Stimulated activated naive B cell treated with anti-CD40 and anti-IgM and Interleukin-4, amounts not matched to agents 10 μg/mL and 1 μg/mL and 100 μg/mL, for 72 hours (primary cell): ENCODE measurements at regions not wholly inside any gene's neighbourhood (a gene's known extent, or its start where the extent isn't known, plus 50 kb on each side); places are given as distances from the start of the nearest gene placed in this dataset.

Source experiments
- ATAC-seq, 2 donors: fragments of 150-1000 bp; cut with Tn5 transposase; replicated peaks; 2 replicates each; pipeline ENCODE4 v1.10.0; 2021; ENCODE audit warnings: moderate library complexity in 1 of 2
- DNase-seq: peaks from one replicate; pipeline ENCODE4 v3.0.0; 2021
- H3K27ac Mint-ChIP-seq: one replicate; pipeline ENCODE4 v1.8.0; 2022; ENCODE audit warnings: mild to moderate bottlenecking, mixed read lengths
- H3K27me3 Mint-ChIP-seq, 2 donors: one replicate each; pipeline ENCODE4 v1.8.0; 2022; ENCODE audit warnings: mixed read lengths in 2 of 2
- H3K36me3 Mint-ChIP-seq, 2 donors: one replicate each; pipeline ENCODE4 v1.8.0; 2022; ENCODE audit warnings: mixed read lengths in 2 of 2, mild to moderate bottlenecking in 1 of 2
- H3K4me1 Mint-ChIP-seq, 2 donors: one replicate each; pipeline ENCODE4 v1.8.0; 2022; ENCODE audit warnings: mixed read lengths in 2 of 2, mild to moderate bottlenecking in 1 of 2
- H3K4me3 Mint-ChIP-seq, 2 donors: one replicate each; pipeline ENCODE4 v1.8.0; 2022; ENCODE audit warnings: mild to moderate bottlenecking in 2 of 2, mixed read lengths in 2 of 2, moderate library complexity in 1 of 2
- H3K9me3 Mint-ChIP-seq, 2 donors: one replicate each; pipeline ENCODE4 v1.8.0; 2022; ENCODE audit warnings: mixed read lengths in 2 of 2, mild to moderate bottlenecking in 1 of 2

DNA sequence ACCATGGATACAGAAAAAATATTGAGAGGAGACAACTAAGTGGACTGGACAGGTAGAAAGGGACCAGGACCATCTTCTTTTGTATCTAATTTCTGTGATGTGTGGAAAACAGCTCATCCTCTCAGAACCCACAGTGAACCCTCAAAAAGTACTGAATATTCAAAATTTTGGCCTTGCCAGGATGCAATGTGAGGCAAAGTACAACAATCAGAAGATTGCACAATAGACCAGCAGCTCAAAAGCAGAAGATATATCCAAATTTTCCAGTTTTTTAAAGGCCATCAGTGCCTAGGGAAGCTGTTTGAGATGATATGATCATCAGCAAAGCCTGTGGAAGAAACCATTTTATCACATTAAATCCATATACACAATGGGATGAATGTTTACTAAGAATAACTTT lies 973.3 kb upstream of the MIR17HG start:
- no peak overlapping the region for H3K4me3 Mint-ChIP-seq
- no peaks in the 10 kb centered on the region for H3K4me1 Mint-ChIP-seq
- H3K27me3 Mint-ChIP-seq = no peaks in the 10 kb centered on the region
- no peaks in the 10 kb centered on the region for H3K36me3 Mint-ChIP-seq
- DNase-seq = no peak
- H3K9me3 Mint-ChIP-seq = peaks cover 2 to 6% of the 10 kb centered on the region in 2 donors
- H3K27ac Mint-ChIP-seq = no peak overlapping the region
- no peak for ATAC-seq

GRCh38 chr13:90375851-90376250 lies 971.6 kb upstream of the MIR17HG start:
- Mint-ChIP-seq H3K9me3 (peaks cover 2 to 7% of the 10 kb centered on the region in 2 donors), H3K4me1 (no peaks in the 10 kb centered on the region), H3K4me3 (no peak overlapping the region), H3K36me3 (no peaks in the 10 kb centered on the region), H3K27ac (no peak overlapping the region), H3K27me3 (no peaks in the 10 kb centered on the region)
- DNase-seq (no peak), ATAC-seq (no peak)

DNA sequence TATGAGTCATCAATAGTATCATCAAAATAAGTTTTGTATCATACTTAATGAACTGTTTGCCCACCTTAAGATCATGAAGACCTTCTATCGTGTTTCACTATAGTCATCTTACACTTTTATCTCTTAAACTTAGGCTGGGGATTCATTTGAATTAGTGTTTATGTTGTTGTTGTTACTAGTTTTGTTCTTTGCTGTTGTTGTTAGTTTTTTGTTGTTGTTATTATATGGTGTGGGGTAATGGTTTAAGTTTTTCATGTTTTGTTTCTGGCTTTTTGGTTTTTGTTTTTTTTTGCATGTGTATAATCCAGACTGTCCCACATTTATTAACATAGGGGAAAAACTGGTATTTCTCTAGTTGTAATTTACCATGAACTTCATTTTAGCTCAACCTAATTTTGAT lies 965.1 kb upstream of the MIR17HG start:
- ATAC-seq (no peak), DNase-seq (no peak)
- Mint-ChIP-seq H3K36me3 (no peaks in the 10 kb centered on the region), H3K27me3 (no peaks in the 10 kb centered on the region), H3K4me1 (no peaks in the 10 kb centered on the region), H3K9me3 (peaks cover 3 to 14% of the 10 kb centered on the region in 2 donors), H3K27ac (no peak overlapping the region), H3K4me3 (no peak overlapping the region)

DNA sequence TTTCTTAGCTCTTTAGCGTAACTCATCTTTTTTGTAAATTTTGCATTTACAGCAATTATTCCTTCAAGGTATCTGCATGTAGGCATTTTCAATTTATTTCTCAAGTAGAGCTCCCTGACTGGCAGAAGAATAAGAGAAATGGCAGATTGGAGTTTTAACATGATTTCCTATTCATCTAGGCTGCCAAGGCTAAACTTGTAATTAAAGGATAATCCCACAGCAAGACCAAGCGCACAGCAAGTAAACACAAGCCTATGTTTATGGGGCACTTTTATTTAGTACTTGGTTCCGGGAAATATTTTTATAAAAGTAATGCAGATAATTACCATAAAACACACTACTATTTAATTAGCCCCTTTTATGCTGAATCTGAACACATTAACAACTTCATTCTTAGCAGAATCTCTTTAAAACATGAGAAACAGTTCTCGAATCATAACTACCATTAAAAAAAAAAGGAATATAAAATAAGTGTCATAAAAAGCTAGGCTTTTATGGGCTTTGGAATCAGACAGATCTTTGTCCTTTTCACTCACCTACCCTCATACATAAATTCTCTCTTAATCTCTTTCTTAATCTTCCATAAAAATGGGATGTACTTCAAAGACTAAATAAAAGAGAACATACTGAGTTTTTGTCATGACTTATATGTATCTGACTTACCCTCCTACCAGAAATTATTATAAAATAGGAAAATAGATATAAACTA lies 961.6 kb upstream of the MIR17HG start:
- Mint-ChIP-seq H3K27ac (no peak overlapping the region), H3K4me1 (no peaks in the 10 kb centered on the region), H3K4me3 (no peak overlapping the region), H3K9me3 (peaks cover 5 to 18% of the 10 kb centered on the region in 2 donors), H3K27me3 (no peaks in the 10 kb centered on the region), H3K36me3 (no peaks in the 10 kb centered on the region)
- no peak for DNase-seq
- ATAC-seq = no peak

DNA sequence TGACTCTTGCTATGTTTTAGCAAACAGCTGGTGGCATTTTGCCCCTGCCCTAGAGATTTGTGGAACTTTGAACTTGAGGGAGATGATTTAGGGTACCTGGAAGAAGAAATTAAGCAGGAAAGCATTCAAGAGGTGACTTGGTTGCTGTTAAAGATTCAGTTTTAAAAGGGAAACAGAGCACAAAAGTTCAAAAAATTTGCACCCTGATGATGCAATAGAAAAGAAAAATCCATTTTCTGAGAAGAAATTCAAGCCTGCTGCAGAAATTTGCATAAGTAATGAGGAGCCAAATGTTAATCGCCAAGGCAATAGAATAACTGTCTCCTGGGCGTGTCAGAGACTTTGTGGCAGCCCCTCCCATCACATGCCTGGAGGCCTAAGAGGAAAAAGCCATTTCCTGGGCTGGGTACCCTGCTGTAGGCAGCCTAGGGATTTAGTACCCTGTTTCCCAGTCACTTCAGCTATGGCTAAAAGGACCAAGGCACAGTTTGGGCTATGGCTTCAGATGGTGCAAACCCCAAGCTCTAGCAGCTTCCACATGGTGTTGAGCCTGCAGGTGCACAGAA lies 958.5 kb upstream of the MIR17HG start:
- Mint-ChIP-seq H3K27me3 (no peaks in the 10 kb centered on the region), H3K27ac (no peak overlapping the region), H3K9me3 (peaks cover 10 to 18% of the 10 kb centered on the region in 2 donors), H3K4me1 (no peaks in the 10 kb centered on the region), H3K4me3 (no peak overlapping the region), H3K36me3 (no peaks in the 10 kb centered on the region)
- no peak for ATAC-seq
- no peak for DNase-seq

DNA sequence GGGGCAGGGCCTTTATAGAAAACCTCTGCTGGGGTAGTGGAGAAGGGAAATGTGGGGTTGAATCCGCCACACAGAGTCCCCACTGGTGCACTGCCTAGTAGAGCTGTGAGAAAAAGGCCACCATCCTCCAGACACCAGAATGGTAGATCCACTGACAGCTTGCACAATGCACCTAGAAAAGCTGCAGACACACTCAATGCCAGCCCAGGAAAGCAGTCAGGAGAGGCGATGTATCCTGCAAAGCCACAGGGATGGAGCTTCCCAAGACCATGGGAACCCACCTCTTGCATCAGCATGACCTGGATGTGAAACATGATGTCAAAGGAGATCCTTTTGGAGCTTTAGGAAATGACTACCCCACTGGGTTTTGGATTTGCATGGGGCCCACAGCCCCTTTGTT lies 958.0 kb upstream of the MIR17HG start:
- no peaks in the 10 kb centered on the region for H3K36me3 Mint-ChIP-seq
- H3K27me3 Mint-ChIP-seq = no peaks in the 10 kb centered on the region
- ATAC-seq (no peak), DNase-seq (no peak)
- H3K9me3 Mint-ChIP-seq = peaks cover 10 to 18% of the 10 kb centered on the region in 2 donors
- H3K27ac Mint-ChIP-seq = no peak overlapping the region
- H3K4me3 Mint-ChIP-seq = no peak overlapping the region
- no peaks in the 10 kb centered on the region for H3K4me1 Mint-ChIP-seq

GRCh38 chr13:90393408-90393807 lies 954.1 kb upstream of the MIR17HG start:
- no peaks in the 10 kb centered on the region for H3K27me3 Mint-ChIP-seq
- no peaks in the 10 kb centered on the region for H3K36me3 Mint-ChIP-seq
- no peak overlapping the region for H3K27ac Mint-ChIP-seq
- H3K4me3 Mint-ChIP-seq = no peak overlapping the region
- ATAC-seq (no peak), DNase-seq (no peak)
- no peaks in the 10 kb centered on the region for H3K4me1 Mint-ChIP-seq
- peaks cover 11 to 12% of the 10 kb centered on the region in 2 donors for H3K9me3 Mint-ChIP-seq

- H3K36me3 Mint-ChIP-seq = no peaks in the 10 kb centered on the region
- no peak overlapping the region for H3K27ac Mint-ChIP-seq
- no peaks in the 10 kb centered on the region for H3K4me1 Mint-ChIP-seq
- DNase-seq = no peak
- H3K27me3 Mint-ChIP-seq = no peaks in the 10 kb centered on the region
- ATAC-seq = no peak
- H3K9me3 Mint-ChIP-seq = peaks cover 11 to 15% of the 10 kb centered on the region in 2 donors
- H3K4me3 Mint-ChIP-seq = no peak overlapping the region
Measured at GRCh38 chr13:90395348-90395747, 952.1 kb upstream of the MIR17HG start.

DNA sequence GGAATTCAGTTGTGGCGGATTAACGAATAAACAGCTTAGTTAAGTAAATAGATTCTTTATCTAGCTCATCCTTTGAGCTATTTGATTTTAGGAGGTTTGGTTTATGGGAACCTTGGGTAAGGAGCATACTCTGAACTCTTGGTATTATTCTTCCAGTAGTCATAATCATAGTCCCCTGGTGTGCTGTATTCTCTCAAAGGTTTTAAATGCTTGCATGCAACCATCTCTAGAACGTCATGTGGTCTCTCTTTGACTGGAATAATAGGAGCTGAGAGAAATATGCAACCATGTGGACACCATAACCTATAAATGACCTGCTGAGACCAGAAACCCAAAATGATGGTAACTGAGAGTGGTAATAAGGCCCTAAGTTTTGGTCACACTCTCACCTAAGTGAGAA lies 951.6 kb upstream of the MIR17HG start:
- Mint-ChIP-seq H3K9me3 (peaks cover 12 to 17% of the 10 kb centered on the region in 2 donors), H3K27me3 (no peaks in the 10 kb centered on the region), H3K4me1 (no peaks in the 10 kb centered on the region), H3K4me3 (no peak overlapping the region), H3K36me3 (no peaks in the 10 kb centered on the region), H3K27ac (no peak overlapping the region)
- no peak for DNase-seq
- no peak for ATAC-seq

- no peaks in the 10 kb centered on the region for H3K4me1 Mint-ChIP-seq
- DNase-seq = no peak
- no peak for ATAC-seq
- H3K4me3 Mint-ChIP-seq = no peak overlapping the region
- no peak overlapping the region for H3K27ac Mint-ChIP-seq
- no peaks in the 10 kb centered on the region for H3K27me3 Mint-ChIP-seq
- H3K36me3 Mint-ChIP-seq = no peaks in the 10 kb centered on the region
- H3K9me3 Mint-ChIP-seq = peaks cover 8 to 17% of the 10 kb centered on the region in 2 donors
Measured at GRCh38 chr13:90396266-90396665, 951.2 kb upstream of the MIR17HG start.

DNA sequence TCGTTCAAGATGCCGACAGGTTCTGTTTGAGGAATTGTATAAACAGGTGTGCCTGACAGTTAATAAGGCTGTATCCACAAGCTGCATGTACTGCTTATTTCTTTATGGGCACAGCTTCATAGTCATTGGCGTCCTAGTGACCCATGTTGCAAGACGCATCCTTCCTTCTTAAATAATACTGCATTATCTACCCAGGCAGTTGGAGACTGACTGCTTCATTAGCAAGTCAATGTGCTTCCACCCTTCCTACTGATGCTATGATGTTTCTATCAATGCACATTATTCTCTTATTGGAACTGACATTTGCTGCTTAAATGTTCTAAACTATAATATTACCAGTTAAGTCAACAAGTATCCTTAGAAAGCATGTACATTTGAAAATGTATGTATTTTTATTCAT lies 950.0 kb upstream of the MIR17HG start:
- Mint-ChIP-seq H3K36me3 (no peaks in the 10 kb centered on the region), H3K4me1 (no peaks in the 10 kb centered on the region), H3K27ac (no peak overlapping the region), H3K27me3 (no peaks in the 10 kb centered on the region), H3K4me3 (no peak overlapping the region), H3K9me3 (peaks cover 6 to 13% of the 10 kb centered on the region in 2 donors)
- ATAC-seq = no peak
- no peak for DNase-seq

GRCh38 chr13:90400372-90400771 lies 947.1 kb upstream of the MIR17HG start:
- DNase-seq (no peak), ATAC-seq (no peak)
- no peak overlapping the region for H3K27ac Mint-ChIP-seq
- no peaks in the 10 kb centered on the region for H3K4me1 Mint-ChIP-seq
- no peak overlapping the region for H3K4me3 Mint-ChIP-seq
- H3K9me3 Mint-ChIP-seq = peaks cover 10 to 13% of the 10 kb centered on the region in 2 donors
- no peaks in the 10 kb centered on the region for H3K36me3 Mint-ChIP-seq
- H3K27me3 Mint-ChIP-seq = no peaks in the 10 kb centered on the region

- H3K36me3 Mint-ChIP-seq = no peaks in the 10 kb centered on the region
- no peak overlapping the region for H3K4me3 Mint-ChIP-seq
- DNase-seq (no peak), ATAC-seq (no peak)
- no peaks in the 10 kb centered on the region for H3K27me3 Mint-ChIP-seq
- H3K9me3 Mint-ChIP-seq = peaks cover 10 to 12% of the 10 kb centered on the region in 2 donors
- H3K27ac Mint-ChIP-seq = no peak overlapping the region
- no peaks in the 10 kb centered on the region for H3K4me1 Mint-ChIP-seq
Measured at GRCh38 chr13:90401150-90401549, 946.3 kb upstream of the MIR17HG start.

DNA sequence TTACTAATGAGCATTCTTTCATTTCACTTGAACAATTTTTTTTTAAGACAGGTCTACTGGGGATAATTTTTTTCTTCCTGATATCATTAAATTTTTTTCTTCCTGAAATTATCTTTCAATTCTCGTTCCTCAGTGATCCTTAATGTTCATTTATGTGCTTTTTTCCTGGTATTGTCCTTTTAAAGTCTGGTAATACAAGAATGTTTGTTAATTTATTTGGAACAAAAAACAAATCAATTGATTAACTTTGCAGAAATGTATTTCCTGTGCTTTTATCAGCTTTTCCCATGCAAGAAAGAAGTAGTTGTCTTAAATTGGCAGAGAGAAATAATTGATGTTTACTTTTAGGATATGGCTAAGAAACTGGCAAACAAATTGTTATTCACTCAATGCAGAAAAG lies 945.4 kb upstream of the MIR17HG start:
- DNase-seq (no peak), ATAC-seq (no peak)
- H3K4me3 Mint-ChIP-seq = no peak overlapping the region
- no peaks in the 10 kb centered on the region for H3K36me3 Mint-ChIP-seq
- peaks cover 7 to 9% of the 10 kb centered on the region in 2 donors for H3K9me3 Mint-ChIP-seq
- no peak overlapping the region for H3K27ac Mint-ChIP-seq
- H3K27me3 Mint-ChIP-seq = no peaks in the 10 kb centered on the region
- H3K4me1 Mint-ChIP-seq = no peaks in the 10 kb centered on the region

DNA sequence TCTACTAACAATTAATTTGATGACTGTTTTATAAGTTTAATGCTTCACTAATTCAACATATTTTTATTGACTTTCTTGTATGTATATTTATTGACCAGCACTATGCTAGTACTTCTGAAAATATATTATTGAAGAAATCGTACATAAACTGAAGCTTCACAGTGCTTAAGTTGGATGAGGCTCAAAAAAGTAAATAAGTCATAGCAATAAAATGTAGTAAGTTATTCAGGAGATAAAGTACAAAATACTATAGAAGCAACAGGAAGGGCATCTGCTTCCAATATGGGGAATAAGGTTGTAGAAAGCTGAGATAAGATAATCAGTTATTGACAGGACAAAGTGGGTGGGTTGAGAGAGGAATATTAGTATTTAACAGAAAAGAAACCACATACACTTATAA lies 944.9 kb upstream of the MIR17HG start:
- ATAC-seq (no peak), DNase-seq (no peak)
- Mint-ChIP-seq H3K4me1 (no peaks in the 10 kb centered on the region), H3K9me3 (peaks cover 7 to 9% of the 10 kb centered on the region in 2 donors), H3K36me3 (no peaks in the 10 kb centered on the region), H3K4me3 (no peak overlapping the region), H3K27ac (no peak overlapping the region), H3K27me3 (no peaks in the 10 kb centered on the region)
